ENCODE measurements at regions not wholly inside any gene's neighbourhood (a gene's known extent, or its start where the extent isn't known, plus 50 kb on each side); places are given as distances from the start of the nearest gene placed in this dataset.

GRCh38 chr1:57957576-57957975, 533.7 kb upstream of the DAB1 start:
- TF ChIP-seq CTCF (IDR thresholded peaks at IDR 0.05; ENCODE audit: low read depth, low read length, missing control alignments): no peak
- H3K4me3 ChIP-seq (ENCODE audit: low read depth, low read length): no peak overlapping the region
- DNase-seq (ENCODE audit: low read depth): no peak

GRCh38 chr1:57951390-57951789, 527.5 kb upstream of the DAB1 start:
- no peak overlapping the region for H3K4me3 ChIP-seq (ENCODE audit: low read depth, low read length)
- DNase-seq (ENCODE audit: low read depth): no peak
- TF ChIP-seq CTCF (IDR thresholded peaks at IDR 0.05; ENCODE audit: low read depth, low read length, missing control alignments): no peak

GRCh38 chr1:57949168-57949567, 525.3 kb upstream of the DAB1 start:
- TF ChIP-seq CTCF (IDR thresholded peaks at IDR 0.05; ENCODE audit: low read depth, low read length, missing control alignments): no peak
- H3K4me3 ChIP-seq (ENCODE audit: low read depth, low read length): no peak overlapping the region
- no peak for DNase-seq (ENCODE audit: low read depth)

GRCh38 chr1:57947471-57947870, 523.6 kb upstream of the DAB1 start:
- no peak for TF ChIP-seq CTCF (IDR thresholded peaks at IDR 0.05; ENCODE audit: low read depth, low read length, missing control alignments)
- H3K4me3 ChIP-seq (ENCODE audit: low read depth, low read length): no peak overlapping the region
- DNase-seq (ENCODE audit: low read depth): no peak

GRCh38 chr1:57945045-57945444, 521.2 kb upstream of the DAB1 start:
- no peak for DNase-seq (ENCODE audit: low read depth)
- no peak for TF ChIP-seq CTCF (IDR thresholded peaks at IDR 0.05; ENCODE audit: low read depth, low read length, missing control alignments)
- no peak overlapping the region for H3K4me3 ChIP-seq (ENCODE audit: low read depth, low read length)

- no peak overlapping the region for H3K4me3 ChIP-seq (ENCODE audit: low read depth, low read length)
- no peak for TF ChIP-seq CTCF (IDR thresholded peaks at IDR 0.05; ENCODE audit: low read depth, low read length, missing control alignments)
- no peak for DNase-seq (ENCODE audit: low read depth)
Observed at GRCh38 chr1:57943365-57943764, 519.5 kb upstream of the DAB1 start.

GRCh38 chr1:57934745-57935144, 510.9 kb upstream of the DAB1 start:
- H3K4me3 ChIP-seq (ENCODE audit: low read depth, low read length): no peak overlapping the region
- TF ChIP-seq CTCF (IDR thresholded peaks at IDR 0.05; ENCODE audit: low read depth, low read length, missing control alignments): no peak
- no peak for DNase-seq (ENCODE audit: low read depth)

Measured in GM12864 (cell line).